ENCODE measurements at regions not wholly inside any gene's neighbourhood (a gene's known extent, or its start where the extent isn't known, plus 50 kb on each side); places are given as distances from the start of the nearest gene placed in this dataset.

- no peak for TF ChIP-seq CTCF (IDR thresholded peaks at IDR 0.05; ENCODE audit: low read depth, low read length)
- TF ChIP-seq EZH2phosphoT487 (IDR thresholded peaks at IDR 0.05; ENCODE audit: low read depth): no peak
Observed at GRCh38 chr6:67016921-67017460, 1310.0 kb upstream of the EYS start.
